HG03457 (cell line): ENCODE measurements at regions not wholly inside any gene's neighbourhood (a gene's known extent, or its start where the extent isn't known, plus 50 kb on each side); places are given as distances from the start of the nearest gene placed in this dataset.

Source experiments
- ATAC-seq: cut with Tn5 transposase; IDR thresholded peaks from one replicate; pipeline ENCODE4 v1.9.1; 2021; ENCODE audit warnings: moderate number of reproducible peaks; ENCODE audit not compliant: unreplicated experiment

DNA sequence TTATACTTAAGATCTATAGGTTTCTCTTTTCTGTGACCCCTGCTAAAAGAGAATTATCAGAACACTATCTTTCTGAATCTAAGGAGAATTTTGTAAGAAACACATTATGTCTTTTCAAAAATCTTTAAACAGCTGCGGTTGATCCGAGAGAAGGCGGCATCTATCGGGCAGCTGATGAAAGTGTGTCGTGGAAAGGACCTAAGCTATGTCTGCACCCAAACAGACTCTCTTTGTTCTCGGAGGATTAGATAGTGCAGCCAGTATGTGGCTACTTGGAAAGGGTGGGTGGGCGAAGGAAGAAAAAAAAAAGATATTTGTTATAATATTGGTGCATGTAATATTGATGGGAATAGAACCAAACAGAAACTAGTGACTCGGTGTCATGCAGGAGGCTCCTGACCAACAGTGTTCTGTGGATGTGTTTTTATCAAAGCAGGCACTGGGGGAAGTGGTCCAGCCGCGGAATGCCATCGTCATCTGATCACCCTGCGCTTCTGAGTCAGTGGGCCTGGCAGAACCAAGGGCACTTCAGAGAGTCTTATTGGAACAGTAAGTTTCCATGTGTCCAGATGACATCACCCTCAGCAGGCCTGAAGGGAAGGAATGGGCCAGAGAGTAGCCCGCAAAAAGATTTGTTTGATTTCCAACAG is 509.7 kb upstream of the AKR1E2 start:
- no peak for ATAC-seq

DNA sequence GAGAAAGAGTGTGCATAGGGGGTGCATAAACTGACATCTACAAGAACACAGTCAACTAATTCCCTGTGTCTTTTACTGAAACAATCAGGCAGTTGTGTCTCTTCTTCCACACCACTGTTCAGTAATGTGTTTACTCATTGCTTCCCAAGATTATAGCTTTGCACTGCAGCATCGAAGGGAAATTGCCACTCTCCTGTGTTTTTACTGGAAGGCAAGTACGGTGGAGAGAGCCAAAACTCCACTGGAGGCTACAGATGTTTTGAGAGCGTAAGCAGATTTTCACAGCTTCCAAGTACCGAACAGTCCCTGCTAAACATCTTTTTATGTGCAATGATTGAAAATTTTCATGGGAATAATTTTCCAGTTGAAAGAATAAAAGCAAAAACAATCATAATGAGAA is 510.5 kb upstream of the AKR1E2 start:
- no peak for ATAC-seq

DNA sequence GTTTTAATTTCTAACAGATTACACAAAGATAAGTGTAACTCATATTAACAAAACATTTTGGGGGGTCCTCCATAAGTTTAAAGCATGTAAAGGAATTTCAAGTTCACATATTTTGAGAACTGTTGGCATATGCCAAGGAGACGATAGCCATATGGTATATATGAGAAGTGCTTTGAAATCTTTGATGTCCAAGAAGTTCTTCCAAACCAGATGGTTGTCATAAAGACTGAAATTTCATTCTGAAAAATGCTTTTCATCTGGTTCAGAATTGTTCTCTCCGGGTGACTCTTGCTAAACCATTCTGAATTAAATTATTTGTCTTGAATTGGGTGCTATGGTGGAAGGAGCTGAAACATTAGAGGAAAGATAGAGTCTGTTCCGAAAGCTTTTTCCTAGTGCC is 513.0 kb upstream of the AKR1E2 start:
- ATAC-seq = no peak

DNA sequence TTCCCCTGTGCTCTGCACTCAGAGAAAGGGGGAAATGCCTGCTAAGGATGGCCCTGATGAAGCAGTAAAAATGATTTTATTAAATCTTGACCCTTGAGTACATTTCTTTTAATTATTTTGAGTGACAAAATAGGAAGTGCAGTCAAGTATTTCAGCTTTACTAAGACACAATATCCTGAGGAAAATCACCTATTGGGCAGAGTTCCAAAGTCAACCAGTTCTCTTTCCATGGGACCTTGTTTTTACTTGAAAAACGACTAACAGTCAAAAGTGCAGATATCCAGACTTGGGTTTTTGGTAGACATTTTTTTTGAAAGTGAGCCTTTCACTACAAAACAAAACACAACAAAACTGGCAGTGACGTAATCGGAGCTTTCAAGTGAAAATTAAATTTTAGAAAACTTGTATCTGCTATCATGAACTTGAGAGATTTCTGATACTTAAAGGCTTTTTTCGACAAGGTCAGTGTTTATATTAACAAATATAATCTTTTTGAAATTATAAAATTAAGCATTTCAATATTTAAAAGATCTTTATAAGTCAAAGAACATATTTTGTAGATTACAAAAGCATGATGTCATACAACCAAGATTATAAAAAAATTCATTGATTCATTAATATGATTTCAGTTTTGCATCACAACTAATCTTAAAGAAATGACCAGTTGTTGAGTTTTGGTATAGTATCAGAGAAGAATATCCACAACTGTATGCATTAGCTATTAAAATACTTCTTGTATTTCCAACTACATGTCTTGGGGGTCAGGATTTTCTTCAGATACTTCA is 513.8 kb upstream of the AKR1E2 start:
- ATAC-seq = no peak

DNA sequence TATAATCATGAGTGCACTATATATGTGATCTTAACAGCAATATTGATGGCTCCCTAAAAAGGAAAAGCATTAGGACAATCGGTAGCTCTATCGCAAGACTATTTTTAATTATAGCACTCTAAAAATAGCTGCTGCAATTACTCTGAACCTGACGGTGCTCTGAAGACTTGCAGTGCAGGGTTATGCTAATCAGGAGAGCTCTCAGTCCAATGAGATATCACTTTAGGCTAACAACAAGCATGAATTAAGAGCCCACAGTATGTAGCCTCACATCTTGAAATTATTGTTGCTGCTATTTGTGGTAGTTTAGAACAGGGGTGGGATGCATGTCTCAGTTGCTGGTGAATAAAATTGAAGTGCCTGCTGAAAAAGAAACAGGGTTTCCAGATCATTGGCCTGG is 515.8 kb upstream of the AKR1E2 start:
- ATAC-seq = no peak

DNA sequence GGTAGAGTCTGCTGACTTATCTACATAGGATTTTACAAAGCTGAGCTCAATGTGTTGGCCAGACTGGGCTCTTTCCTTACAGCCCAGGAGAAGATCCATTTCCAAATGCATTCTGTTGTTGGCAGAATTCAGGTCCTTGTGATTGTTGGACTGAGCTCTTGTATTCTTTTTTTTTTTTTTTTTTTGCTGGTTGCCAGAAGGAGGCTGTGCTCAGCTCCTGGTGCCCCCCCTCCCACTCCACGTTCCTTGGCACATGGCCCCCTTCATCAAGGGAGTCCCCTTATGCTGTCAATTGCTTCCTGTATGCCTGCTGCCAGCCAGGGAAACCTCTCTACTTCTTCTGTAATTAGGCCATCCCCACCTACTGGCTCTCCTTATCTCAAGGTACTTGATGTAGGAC is 518.1 kb upstream of the AKR1E2 start:
- no peak for ATAC-seq

DNA sequence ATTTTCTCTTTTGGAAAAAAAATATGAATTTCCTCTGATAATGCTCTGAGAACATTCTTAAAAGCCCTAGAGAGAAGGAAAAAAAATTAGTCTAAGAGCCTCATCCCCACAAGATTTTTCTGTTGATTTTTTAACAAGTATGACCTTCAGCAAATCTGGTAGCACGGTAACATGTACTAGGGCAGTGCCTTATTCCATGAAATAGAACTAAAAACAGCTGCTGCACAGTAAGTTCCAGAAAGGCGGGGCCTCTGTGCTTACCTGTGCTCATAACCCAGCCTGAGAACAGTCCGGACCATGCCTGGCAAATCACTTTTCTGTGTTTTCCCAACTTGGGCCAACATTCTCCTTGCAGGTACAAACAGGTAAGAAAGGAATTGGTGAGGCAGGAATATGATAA is 519.1 kb upstream of the AKR1E2 start:
- ATAC-seq = no peak

DNA sequence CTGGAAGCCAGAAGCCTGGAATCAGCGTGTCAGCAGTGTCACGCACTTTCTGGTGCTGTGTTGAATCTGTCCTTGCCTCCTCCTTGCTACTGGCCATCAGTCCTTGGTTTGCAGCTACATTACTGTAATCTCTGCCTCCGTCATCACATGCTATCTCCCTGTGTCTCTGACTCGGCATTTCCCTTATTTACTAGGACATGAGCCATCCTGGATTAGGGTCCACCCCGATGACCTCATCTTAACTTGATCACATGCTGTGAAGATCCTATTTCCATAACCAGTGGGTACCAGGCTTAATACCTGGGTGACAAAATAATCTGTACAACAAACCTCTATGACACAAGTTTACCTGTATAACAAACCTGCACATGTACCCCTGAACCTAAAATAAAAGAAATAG is 518.0 kb upstream of the KLF6 start:
- no peak for ATAC-seq

DNA sequence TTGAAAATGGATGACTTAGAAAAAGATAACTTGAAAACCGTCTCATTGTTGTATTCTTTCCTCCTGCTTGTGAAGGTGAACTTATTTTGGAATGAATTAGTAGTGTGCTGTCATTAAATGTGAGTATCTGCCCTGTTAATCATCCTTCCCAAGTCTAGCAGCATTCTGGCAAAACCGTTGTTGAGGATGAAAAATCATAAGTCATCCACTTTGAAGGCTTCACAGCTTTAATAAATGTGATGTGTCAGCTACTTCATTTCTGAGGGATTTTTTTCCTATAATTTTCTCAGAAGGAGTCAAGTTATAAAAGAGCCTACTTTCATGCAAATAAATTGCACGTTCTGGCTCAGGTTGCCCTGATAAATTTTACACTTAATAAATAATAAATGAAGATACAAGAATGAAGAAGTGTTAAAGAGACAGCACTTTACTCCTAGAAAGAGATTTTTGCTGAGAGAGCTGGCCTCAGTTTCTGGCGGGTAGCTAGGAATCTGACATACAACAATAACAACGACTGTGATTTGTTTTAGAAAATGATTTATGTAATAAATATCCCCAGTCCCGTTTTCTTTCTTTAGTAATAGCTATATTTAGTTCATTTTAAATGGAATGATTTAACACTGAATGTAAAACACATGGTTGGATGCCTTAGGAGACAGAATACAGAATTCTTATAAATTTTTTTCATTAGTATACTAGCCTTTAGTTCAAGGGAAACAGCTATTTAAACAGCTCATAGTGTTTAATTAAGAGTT is 516.5 kb upstream of the KLF6 start:
- no peak for ATAC-seq

DNA sequence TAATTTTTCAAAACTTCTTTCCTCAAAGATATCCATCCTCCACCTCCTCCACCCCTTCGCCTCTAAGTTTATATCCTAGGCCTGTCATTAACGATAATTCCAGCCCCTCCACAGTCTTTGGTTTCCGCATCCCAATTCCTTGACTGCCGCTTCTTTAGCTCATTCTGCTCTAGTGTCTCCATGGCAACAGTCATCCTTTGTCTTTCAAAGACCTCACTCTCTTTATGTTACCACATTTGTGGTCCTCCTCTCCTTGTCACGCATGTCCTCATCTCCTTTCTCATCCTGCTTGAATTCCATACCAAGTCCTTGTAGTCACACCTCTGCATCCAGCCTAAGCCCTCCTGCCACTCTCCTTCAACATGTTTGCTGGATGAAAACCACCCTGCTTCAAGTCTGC is 511.2 kb upstream of the KLF6 start:
- ATAC-seq = no peak

DNA sequence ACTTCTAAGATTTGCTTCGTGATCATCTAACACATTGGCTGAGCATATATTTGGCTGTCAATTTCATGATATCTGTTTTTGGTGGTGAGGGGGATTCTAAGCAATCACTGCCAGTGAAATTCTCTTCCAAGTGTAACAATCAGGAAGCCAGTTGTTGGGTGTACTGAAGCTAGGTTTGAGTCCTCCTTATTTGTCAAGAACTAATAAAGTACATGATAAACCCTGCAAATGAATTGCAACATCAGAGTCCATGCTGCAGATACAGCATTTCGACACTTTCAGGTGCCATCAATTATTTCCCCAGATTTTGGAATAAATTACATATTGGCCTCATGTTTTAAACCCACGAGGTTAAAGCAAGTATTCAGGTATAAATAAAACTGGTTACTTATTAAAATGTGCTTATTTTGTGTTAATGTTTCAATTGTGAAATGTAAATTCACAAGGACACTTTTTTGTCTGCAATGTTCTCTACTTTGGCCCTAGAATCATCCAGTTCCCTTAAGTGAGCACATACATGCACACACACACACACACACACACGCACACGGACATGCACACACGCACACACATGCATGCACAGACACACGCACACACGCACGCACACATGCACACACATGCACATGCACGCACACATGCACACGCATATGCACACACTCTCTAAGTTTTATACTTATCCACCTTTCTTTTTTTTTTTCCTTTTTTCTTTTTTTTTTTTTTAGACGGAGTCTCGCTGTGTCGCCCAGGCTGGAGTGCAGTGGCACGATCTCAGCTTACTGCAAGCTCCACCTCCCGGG is 510.2 kb upstream of the KLF6 start:
- ATAC-seq = no peak

DNA sequence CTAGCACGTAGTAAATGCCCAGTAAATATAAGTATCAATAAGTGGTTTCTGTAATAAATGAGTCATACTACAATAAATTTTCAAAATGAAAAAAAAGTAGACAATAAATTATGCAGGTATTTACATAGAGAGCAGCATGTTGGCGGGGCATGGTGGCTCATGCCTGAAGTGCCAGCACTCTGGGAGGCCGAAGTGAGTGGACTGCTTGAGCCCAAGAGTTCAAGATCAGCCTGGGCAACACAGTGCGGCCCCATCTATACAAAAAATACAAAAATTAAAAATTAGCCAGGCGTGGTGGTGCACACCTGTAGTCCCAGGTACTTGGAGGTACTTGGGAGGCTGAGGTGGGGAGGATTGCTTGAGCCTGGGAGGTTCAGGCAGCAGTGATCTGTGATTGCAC is 509.3 kb upstream of the KLF6 start:
- ATAC-seq = no peak

DNA sequence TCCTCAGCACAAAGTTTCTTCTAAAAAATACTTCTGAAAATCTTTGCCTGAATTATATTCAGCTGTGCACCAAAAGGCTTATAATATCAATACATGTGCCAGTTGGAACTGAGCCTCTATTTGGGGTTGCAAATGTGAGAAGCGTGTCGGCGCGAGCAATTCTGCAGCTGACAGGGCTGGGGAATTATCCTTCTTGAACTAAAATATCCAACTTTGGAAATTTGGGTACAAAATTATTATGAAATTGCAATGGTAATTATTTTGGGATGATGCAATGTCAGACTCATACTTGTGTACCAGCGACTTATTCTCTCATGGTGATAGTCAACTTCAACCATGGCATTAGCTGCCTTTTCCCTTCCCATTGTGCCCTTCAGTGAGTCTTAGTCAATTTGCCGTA is 507.0 kb upstream of the KLF6 start:
- no peak for ATAC-seq

DNA sequence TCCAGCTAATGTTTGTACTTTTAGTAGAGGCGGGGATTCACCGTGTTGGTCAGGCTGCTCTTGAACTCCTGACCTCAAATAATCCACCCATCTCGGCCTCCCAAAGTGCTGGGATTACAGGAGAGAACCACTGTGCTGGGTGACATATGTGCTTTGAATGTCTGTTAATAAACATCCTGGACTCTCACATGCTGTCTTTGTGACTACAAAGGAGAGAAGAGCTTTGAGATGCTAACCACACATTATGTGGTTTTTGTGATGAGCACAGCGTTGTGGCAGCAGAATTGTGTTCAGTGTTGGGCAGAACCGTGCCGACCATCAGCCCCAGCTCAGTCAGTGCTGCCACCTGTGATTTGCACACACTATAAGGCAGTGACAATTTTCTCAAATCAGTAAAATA is 500.1 kb upstream of the KLF6 start:
- ATAC-seq = no peak

DNA sequence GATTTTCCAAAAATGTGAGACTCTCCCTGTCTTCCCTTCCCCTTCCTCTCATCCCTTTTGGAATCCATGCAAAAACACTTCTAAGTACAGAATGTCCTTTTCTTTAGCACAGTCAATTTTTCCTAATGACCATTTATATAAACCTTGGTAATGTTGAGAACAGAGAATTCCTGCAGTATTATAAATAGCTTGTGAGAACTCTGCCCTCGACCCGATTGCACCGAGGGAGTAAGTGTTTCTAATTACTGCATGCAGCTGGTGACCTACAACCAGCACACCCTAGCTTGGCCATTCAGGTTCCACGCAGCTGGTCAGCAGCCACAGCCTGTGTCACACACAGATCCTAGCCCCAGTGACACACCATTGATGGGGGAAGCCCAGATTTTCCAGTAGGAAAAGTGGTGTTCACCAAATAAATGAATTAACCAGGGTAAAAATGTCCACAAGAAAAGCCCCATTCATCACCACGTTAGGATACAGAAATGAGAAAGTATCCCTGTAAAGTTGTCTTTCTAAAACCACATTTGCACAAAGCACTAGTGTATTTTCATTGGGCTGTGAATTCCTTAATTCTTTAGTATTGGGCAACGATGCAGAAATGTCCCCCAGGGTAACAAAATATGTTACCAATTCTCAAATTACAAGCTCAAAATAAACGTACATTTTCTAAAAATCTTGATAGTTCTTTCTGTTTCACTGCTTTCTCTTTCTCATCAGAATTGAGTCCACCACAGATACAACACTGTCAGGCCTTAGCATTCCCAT is 499.0 kb upstream of the KLF6 start:
- ATAC-seq = no peak

DNA sequence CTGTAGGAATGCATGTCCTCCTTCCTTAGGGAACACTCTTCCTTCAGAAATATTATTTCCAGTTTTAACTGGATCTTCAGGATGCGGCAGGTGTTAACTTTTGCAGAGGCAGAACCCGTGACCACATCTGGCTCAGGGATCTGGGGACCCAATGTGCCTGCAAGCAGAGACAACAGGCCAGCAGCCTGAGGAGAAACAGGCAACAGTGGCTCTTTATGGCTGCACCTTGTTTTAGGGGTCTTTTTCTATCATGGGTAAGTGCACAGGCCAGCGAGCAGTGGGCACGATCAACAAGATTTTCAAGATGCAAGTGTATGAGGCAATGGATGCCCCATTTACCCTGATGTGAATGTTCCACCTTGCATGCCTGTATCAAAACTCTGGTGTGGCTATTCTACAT is 497.5 kb upstream of the KLF6 start:
- no peak for ATAC-seq

DNA sequence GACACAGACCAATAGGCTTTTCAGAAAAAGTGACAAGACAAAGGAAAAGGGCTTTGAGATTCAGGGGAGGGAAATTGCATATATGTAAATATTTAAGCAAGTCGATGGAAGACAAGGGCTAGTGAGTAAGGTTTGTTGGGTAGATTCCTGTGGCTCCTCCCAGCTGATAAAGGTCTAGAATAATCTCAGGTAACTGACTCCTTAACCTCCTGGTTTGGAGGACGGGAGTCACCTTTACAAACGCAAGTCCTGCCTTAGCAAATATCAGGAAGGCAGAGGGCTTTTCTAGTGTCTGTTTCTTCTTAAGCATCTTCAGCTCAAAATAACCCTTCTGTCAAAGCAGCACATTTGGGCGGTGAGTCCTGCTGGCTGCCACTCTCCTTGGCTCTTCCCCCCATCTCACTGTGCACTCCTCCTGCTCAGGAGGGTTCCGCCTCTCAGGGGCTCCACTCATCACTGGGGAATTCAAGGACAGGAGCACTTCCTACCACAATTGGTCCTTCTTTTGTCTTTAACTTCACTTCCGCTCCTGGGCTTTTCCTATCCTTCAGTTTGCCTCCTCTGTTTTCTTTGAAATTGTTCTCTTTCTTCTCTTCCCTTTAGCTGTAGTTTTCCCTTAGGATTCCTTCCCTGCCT is 496.3 kb upstream of the KLF6 start:
- ATAC-seq = no peak

DNA sequence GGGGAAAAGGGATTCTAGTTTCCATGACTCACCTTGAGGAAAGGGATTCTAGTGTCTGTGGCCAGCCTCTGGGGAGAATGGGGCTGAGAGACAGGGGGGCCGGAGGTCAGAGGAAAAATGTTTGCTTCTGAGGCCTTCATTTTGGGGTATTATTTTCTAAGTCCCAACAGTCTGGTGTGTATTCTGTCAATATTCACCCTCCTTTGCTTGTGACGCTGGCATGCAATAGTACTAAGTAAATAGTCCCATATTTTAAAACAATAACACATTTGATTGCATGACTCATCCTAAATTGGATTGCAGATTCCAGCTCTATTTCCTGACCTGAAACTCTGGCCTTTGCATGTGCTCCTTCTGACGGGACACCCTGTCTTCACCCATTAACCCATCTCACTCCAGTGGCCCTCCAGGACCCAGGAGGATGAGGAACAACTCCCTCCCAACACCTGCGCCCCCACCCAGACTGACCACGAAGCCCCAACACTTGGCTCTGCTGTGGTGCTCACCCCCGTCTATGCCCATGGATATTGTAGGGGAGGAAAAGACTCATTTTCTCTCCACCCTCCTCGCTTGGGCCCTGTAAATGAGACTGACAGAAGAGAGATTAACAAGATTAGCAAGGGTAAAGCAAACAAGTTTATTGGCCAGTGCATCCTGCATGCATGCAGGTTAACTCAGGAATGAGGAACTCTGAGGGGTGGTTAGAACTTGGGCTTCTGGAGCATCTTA is 495.6 kb upstream of the KLF6 start:
- ATAC-seq = no peak

DNA sequence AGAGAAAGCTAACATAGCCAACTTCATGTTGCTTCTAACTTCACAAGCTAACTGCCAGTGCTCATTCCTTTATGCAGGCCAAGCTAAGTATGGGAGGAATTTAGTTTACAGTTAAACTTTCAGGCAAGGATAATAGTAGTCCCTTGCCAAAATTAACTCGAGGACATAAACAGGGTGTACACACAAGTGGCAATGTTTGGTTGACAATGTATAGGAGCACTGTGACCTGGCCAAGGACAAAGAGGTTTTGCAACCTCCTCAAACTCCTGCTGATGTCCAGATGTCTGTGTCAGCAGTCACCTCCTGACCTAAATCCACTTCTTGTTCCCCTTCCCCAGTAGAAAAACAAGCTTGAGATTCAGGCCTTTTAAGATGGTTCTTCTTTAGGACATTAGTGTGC is 494.6 kb upstream of the KLF6 start:
- no peak for ATAC-seq
